Gastroesophageal sphincter (tissue), 4 donors: ENCODE measurements at regions not wholly inside any gene's neighbourhood (a gene's known extent, or its start where the extent isn't known, plus 50 kb on each side); places are given as distances from the start of the nearest gene placed in this dataset.
A peak's percentile ranks its signal among the peaks of the same experiment; 100 is the strongest.

Experiments used
- ATAC-seq: fragments of 150-250 bp; one replicate; pipeline ENCODE4 v1.9.1; 2016; ENCODE audit warnings: mild to moderate bottlenecking, moderate library complexity
- H3K27ac ChIP-seq, 4 donors: fragments of 200-600 bp; sonication (generic) in 3 of 4; 1 replicate in 3 of 4; 2 replicates in 1 of 4; pipeline ENCODE4 v1.5.1; 2016 to 2019
- H3K27me3 ChIP-seq: fragments of 200-600 bp; sonication (generic); one replicate; pipeline ENCODE4 v1.5.1; 2019
- H3K36me3 ChIP-seq, 2 donors: fragments of 200-600 bp; sonication (generic); one replicate each; pipeline ENCODE4 v1.5.1; 2019; ENCODE audit warnings: control low read depth in 1 of 2
- H3K4me1 ChIP-seq, 3 donors: fragments of 200-600 bp; sonication (generic); 1 replicate in 2 of 3; 2 replicates in 1 of 3; pipeline ENCODE4 v1.5.1; 2016 to 2019; ENCODE audit warnings: control low read depth in 2 of 3
- H3K4me3 ChIP-seq, 2 donors: fragments of 200-600 bp; sonication (generic); one replicate each; pipeline ENCODE4 v1.5.1; 2019; ENCODE audit warnings: mild to moderate bottlenecking in 1 of 2, moderate library complexity in 1 of 2
- H3K9me3 ChIP-seq, 3 donors: fragments of 200-600 bp; sonication (generic); one replicate each; pipeline ENCODE4 v1.5.1; 2017 to 2019; ENCODE audit warnings: control low read depth in 2 of 3
- CTCF ChIP-seq, 4 experiments: fragments of 200-600 bp in 2 of 4; fragments of 450-650 bp in 2 of 4; sonication (generic) in 1 of 4; IDR thresholded peaks; one replicate each; pipeline ENCODE4 v1.5.1; 2017 to 2019; ENCODE audit warnings: antibody characterized with exemption in 4 of 4, mild to moderate bottlenecking in 2 of 4, moderate library complexity in 2 of 4
- EP300 ChIP-seq: sonication (generic); formaldehyde crosslinking; IDR thresholded peaks from one replicate; pipeline ENCODE4 v1.6.1; 2017; ENCODE audit warnings: antibody characterized with exemption, mild to moderate bottlenecking
- POLR2A ChIP-seq, 2 donors: fragments of 450-650 bp; IDR thresholded peaks; one replicate each; pipeline ENCODE4 v1.6.1; 2017; ENCODE audit warnings: antibody characterized with exemption in 2 of 2, mild to moderate bottlenecking in 2 of 2, moderate library complexity in 1 of 2
- POLR2AphosphoS5 ChIP-seq: sonication (generic); formaldehyde crosslinking; IDR thresholded peaks from one replicate; pipeline ENCODE4 v1.6.1; 2017; ENCODE audit warnings: antibody characterized with exemption
- WGBS, 2 donors: methylation state at CpG; one replicate each; pipeline ENCODE4 v1.1.5; 2018; ENCODE audit warnings: low coverage in 1 of 2; 5-methylcytosine and 5-hydroxymethylcytosine counted together

GRCh38 chr10:78900715-78901430 lies 167.9 kb upstream of the ZMIZ1 start:
- no peak for TF ChIP-seq EP300
- TF ChIP-seq POLR2A (IDR thresholded peaks at IDR 0.05) = no peak
- TF ChIP-seq POLR2AphosphoS5 = no peak
- no peak for TF ChIP-seq CTCF (IDR thresholded peaks at IDR 0.05)
- H3K9me3 ChIP-seq = no peaks in the 10 kb centered on the region
- no peaks in the 10 kb centered on the region for H3K36me3 ChIP-seq
- no peak overlapping the region for H3K4me3 ChIP-seq
- peaks cover 0 to 4% (median 0%) of the 10 kb centered on the region in 3 donors for H3K4me1 ChIP-seq
- 95 to 98% methylated on average over 4 of the region's 5 CpGs for WGBS, 2 donors
- H3K27ac ChIP-seq = peak overlapping the region in 1 of 4 donors; percentile 39
- no peaks in the 10 kb centered on the region for H3K27me3 ChIP-seq
- ATAC-seq = no peak

GRCh38 chr10:78901694-78902093 lies 167.1 kb upstream of the ZMIZ1 start:
- TF ChIP-seq POLR2AphosphoS5 (no peak), POLR2A (IDR thresholded peaks at IDR 0.05) (no peak), CTCF (IDR thresholded peaks at IDR 0.05) (no peak), EP300 (no peak)

GRCh38 chr10:78902815-78903214 lies 166.0 kb upstream of the ZMIZ1 start:
- 93% methylated on average over 3 of the region's 3 CpGs; no CpG with 5 or more reads in 1 of the 2 donors for WGBS, 2 donors
- TF ChIP-seq EP300 (no peak), POLR2A (IDR thresholded peaks at IDR 0.05) (no peak)
- H3K4me3 ChIP-seq = no peak overlapping the region
- no peaks in the 10 kb centered on the region for H3K36me3 ChIP-seq
- H3K9me3 ChIP-seq = no peaks in the 10 kb centered on the region
- ATAC-seq = no peak
- H3K27ac ChIP-seq = no peak overlapping the region
- H3K4me1 ChIP-seq = peaks cover 0 to 4% (median 0%) of the 10 kb centered on the region in 3 donors
- no peaks in the 10 kb centered on the region for H3K27me3 ChIP-seq

More at GRCh38 chr10:78901694-78902093, 167.1 kb upstream of the ZMIZ1 start:
- WGBS, 2 donors = 100% methylated on average over 1 of the region's 1 CpG
- Histone ChIP-seq H3K27me3 (no peaks in the 10 kb centered on the region), H3K4me3 (no peak overlapping the region), H3K9me3 (no peaks in the 10 kb centered on the region), H3K27ac (no peak overlapping the region), H3K36me3 (no peaks in the 10 kb centered on the region), H3K4me1 (peaks cover 0 to 4% (median 0%) of the 10 kb centered on the region in 3 donors)
- no peak for ATAC-seq

- no peak for ATAC-seq
- no CpG with 5 or more reads among the region's 4 CpGs for WGBS, 2 donors
- Histone ChIP-seq H3K9me3 (no peaks in the 10 kb centered on the region), H3K4me3 (no peak overlapping the region), H3K36me3 (no peaks in the 10 kb centered on the region), H3K27ac (no peak overlapping the region), H3K4me1 (peaks cover 0 to 4% (median 0%) of the 10 kb centered on the region in 3 donors), H3K27me3 (no peaks in the 10 kb centered on the region)
- TF ChIP-seq EP300 (no peak), CTCF (IDR thresholded peaks at IDR 0.05) (no peak), POLR2AphosphoS5 (no peak), POLR2A (IDR thresholded peaks at IDR 0.05) (no peak)
These were observed 165.3 kb upstream of the ZMIZ1 start for GRCh38 chr10:78903341-78903940.

GRCh38 chr10:78904196-78904595 lies 164.6 kb upstream of the ZMIZ1 start:
- 92 to 100% methylated on average over 1 to 5 of the region's 5 CpGs for WGBS, 2 donors
- no peak overlapping the region for H3K27ac ChIP-seq
- no peaks in the 10 kb centered on the region for H3K9me3 ChIP-seq
- no peak overlapping the region for H3K4me3 ChIP-seq
- no peaks in the 10 kb centered on the region for H3K27me3 ChIP-seq
- TF ChIP-seq POLR2A (IDR thresholded peaks at IDR 0.05) (no peak), CTCF (IDR thresholded peaks at IDR 0.05) (no peak), POLR2AphosphoS5 (no peak), EP300 (no peak)
- H3K36me3 ChIP-seq = no peaks in the 10 kb centered on the region
- peaks cover 0 to 4% (median 0%) of the 10 kb centered on the region in 3 donors for H3K4me1 ChIP-seq
- ATAC-seq = no peak
